HK-2 (cell line): ENCODE measurements at regions not wholly inside any gene's neighbourhood (a gene's known extent, or its start where the extent isn't known, plus 50 kb on each side); places are given as distances from the start of the nearest gene placed in this dataset.
A peak's percentile ranks its signal among the peaks of the same experiment; 100 is the strongest.

Experiments
- DNase-seq: peaks from one replicate; pipeline ENCODE4 v3.0.0-alpha.2; 2018; ENCODE audit not compliant: unreplicated experiment

- DNase-seq: no peak
Measured at GRCh38 chr14:44151130-44151820, 355.8 kb downstream of the FSCB start.

GRCh38 chr14:44149597-44149996 lies 357.5 kb downstream of the FSCB start:
- peak; percentile 29 for DNase-seq

GRCh38 chr14:44142006-44142405 lies 365.1 kb downstream of the FSCB start:
- no peak for DNase-seq

DNA sequence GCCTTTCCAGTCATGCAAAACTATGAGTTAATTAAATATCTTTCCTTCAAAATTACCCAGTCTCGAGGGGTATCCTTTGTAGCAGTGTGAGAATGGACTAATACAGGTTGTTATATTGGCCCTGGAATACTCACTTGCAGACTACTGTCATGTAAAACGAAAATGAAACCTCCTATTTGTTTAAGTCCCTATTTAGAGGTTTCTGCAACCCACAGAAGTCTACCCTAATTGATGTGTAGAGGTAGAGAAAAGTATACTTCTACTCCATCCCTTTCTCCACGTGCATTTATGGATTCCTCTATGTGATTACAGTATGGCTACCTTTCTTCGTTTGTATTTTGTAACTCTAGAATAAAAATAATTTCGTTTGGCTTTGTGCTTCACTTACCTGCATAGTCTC lies 371.1 kb downstream of the FSCB start:
- no peak for DNase-seq

GRCh38 chr14:44131861-44132260 lies 375.2 kb downstream of the FSCB start:
- DNase-seq: no peak

- DNase-seq: no peak
Measured at GRCh38 chr14:44113769-44114730, 393.0 kb downstream of the FSCB start.

GRCh38 chr14:44112774-44113460 lies 394.2 kb downstream of the FSCB start:
- no peak for DNase-seq

DNA sequence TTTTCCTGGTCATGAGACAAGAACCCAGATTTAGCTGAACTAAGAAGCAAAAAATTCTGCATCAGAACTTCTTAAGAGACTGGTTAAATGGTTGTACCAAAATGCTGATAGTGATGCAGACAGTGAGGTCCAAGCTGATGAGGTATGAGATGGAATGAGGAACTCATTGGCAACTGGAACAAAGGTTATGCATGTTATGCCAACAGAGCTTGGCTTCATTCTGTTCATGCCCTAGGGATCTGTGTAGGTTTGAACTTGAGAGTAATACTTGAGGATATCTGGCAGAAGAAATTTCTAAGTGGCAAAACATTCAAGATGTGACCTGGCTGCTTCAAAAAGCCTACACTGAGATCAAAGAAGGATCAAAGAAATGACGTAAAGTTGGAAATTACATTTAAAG lies 398.0 kb downstream of the FSCB start:
- DNase-seq: no peak

- DNase-seq: no peak
Measured at GRCh38 chr14:44108601-44109000, 398.5 kb downstream of the FSCB start.

DNA sequence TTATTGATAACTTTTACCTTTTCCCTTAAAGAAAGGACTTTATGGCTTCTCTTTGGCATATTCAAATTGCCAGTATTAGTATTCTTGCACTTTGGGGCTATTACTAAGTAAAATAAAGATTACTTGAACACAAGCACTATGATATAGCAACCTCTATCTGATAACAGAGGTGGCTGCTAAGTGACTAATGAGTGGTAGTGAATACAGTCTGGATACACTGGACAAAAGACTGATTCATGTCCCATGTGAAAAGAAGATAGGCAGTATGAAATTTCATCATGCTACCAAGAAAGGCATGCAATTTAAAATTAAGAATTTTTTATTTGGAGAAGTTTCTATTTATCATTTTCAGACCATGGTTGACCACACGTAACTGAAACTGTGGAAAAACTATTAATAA lies 399.9 kb downstream of the FSCB start:
- no peak for DNase-seq

GRCh38 chr14:44099743-44100488 lies 407.2 kb downstream of the FSCB start:
- no peak for DNase-seq

GRCh38 chr14:44081146-44081545 lies 425.9 kb downstream of the FSCB start:
- DNase-seq: no peak

DNA sequence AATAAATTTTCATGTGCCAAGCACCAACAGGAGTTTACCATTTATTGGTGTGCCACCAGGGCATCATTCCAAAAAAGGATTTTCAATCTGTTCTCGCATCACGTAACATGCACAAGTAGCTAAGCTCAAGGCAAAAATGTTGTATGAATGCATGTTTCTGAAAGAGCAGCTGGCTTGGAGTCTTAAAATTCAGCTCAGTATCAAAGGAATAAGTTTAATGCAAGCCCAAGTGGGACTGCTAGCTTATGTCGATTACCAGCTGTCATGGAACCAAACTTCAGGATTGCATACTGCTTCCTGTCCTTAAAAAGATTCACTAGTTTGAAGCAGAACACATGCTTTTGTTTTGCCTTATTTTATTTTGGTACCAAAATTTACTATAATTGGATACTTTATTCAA lies 437.0 kb downstream of the FSCB start:
- DNase-seq: no peak

DNA sequence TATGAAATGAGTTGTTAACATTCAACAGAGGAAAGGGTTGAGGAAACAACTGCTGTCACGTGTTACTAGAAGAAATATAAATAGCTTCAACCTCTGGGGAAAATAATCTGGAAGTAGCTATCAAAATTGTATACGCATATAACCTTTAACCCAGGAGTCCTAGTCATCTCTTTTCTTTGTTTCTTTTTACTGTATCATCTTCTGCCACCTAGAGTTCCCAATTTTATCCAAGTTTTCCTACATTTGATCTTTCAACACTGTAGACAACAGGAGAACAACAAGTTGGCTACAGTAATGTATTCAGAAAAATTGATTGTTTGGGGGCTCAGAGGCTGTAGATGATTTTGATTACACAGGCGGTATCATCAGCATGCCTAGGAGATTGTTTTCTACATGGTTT lies 453.7 kb downstream of the FSCB start:
- no peak for DNase-seq

DNA sequence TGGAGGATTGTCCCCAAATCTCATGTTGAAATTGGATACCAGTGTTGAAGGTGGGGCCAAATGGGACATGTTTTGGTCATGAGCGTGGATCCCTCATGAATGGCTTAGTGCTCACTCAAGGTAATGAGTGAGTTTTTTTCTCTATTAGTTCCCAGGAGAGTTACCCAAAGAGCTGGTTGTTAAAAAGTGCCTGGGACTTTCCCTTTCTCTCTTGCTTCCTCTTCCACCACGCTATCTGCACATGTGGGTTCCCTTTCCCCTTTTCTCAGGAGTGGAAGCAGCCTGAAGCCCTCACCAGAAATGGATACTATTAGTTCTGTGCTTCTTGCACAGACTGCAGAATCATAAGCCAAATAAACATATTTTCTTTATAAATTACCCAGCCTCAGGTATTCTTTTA lies 465.4 kb downstream of the FSCB start:
- DNase-seq: no peak

- no peak for DNase-seq
Measured at GRCh38 chr14:44040561-44040960, 466.5 kb downstream of the FSCB start.

- DNase-seq: no peak
Measured at GRCh38 chr14:44036248-44036647, 470.8 kb downstream of the FSCB start.

DNA sequence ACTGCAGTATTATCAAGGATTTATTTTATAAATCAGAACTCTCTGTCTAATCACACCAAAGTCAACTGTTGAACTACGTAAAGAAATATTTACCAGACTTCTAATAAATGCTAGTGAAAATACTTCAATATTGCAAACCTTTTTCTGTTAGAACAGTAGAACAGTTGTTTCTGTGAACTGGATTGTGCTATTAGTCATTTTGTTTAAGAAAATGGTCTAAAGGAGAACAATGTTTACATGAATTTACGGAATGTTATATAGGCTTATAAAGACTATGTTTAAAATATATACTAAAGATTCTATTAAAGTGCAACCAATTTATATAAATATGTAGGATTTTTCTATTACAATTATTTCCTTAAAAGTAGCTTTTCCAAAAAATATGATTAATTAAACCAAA lies 471.4 kb downstream of the FSCB start:
- no peak for DNase-seq

- DNase-seq: no peak
Measured at GRCh38 chr14:44030831-44031383, 476.2 kb downstream of the FSCB start.

- no peak for DNase-seq
Measured at GRCh38 chr14:44029933-44030332, 477.1 kb downstream of the FSCB start.

- DNase-seq: no peak
Measured at GRCh38 chr14:44027397-44027796, 479.7 kb downstream of the FSCB start.

- no peak for DNase-seq
Measured at GRCh38 chr14:44010595-44010994, 496.5 kb downstream of the FSCB start.
